ENCODE measurements at regions not wholly inside any gene's neighbourhood (a gene's known extent, or its start where the extent isn't known, plus 50 kb on each side); places are given as distances from the start of the nearest gene placed in this dataset.

GRCh38 chr2:10249798-10250197 lies 52.9 kb upstream of the HPCAL1 start:
- H3K4me3 ChIP-seq (replicated peaks in 1 of 3; ENCODE audit: insufficient read depth in 1 of 3, low read depth in 1 of 3, low read length in 3 of 3) = no peak overlapping the region
- H3K9me1 ChIP-seq (replicated peaks; ENCODE audit: control insufficient read depth, extremely low read depth, insufficient read depth, low read length) = no peaks in the 10 kb centered on the region
- H4K20me1 ChIP-seq (replicated peaks; ENCODE audit: control insufficient read depth, extremely low read depth, insufficient read depth, low read length) = no peaks in the 10 kb centered on the region
- TF ChIP-seq FOS (IDR thresholded peaks at IDR 0.05; ENCODE audit: borderline replicate concordance, insufficient read depth, low read length) (no peak), POLR2A (IDR thresholded peaks at IDR 0.05; ENCODE audit: low read depth, low read length) (no peak), GATA2 (IDR thresholded peaks at IDR 0.05; ENCODE audit: insufficient read depth, insufficient read length, low read depth, low read length) (no peak), MYC (IDR thresholded peaks at IDR 0.05; ENCODE audit: low read depth, low read length) (no peak), POLR2AphosphoS5 (IDR thresholded peaks at IDR 0.05; ENCODE audit: insufficient read depth, low read depth, low read length) (no peak), EZH2 (IDR thresholded peaks at IDR 0.05; ENCODE audit: borderline replicate concordance, low read depth, low read length, severe bottlenecking) (no peak), MAX (IDR thresholded peaks at IDR 0.05; ENCODE audit: insufficient read depth, insufficient read length) (no peak), JUN (IDR thresholded peaks at IDR 0.05; ENCODE audit: borderline replicate concordance, insufficient read depth, insufficient read length, low read depth) (no peak), CTCF (IDR thresholded peaks at IDR 0.05; ENCODE audit: extremely low read depth in 1 of 2, insufficient read depth in 1 of 2, low read depth in 1 of 2, low read length in 2 of 2) (no peak)
- H3K27ac ChIP-seq (ENCODE audit: insufficient read depth, low read depth, low read length) = no peak overlapping the region
- no peaks in the 10 kb centered on the region for H3K36me3 ChIP-seq (ENCODE audit: control insufficient read depth in 2 of 2, extremely low read depth in 1 of 2, insufficient read depth in 2 of 2, low read length in 2 of 2)
- FAIRE-seq = no peak
- no peak overlapping the region for H2AFZ ChIP-seq (ENCODE audit: low read depth, low read length)
- no peak for DNase-seq (ENCODE audit: low read depth, low spot score)
- POLR2A ChIA-PET = no interaction called here
- dilution Hi-C loops (cut with MboI; ENCODE audit: extremely low pct_ligation_motif_present, low sequenced_read_pairs) (no loop called here), intact Hi-C loops (cut with micrococcal nuclease) (no loop called here)
- H3K27me3 ChIP-seq (ENCODE audit: control insufficient read depth in 2 of 2, insufficient read depth in 2 of 2, low read length in 2 of 2) = peaks cover 2 to 12% of the 10 kb centered on the region in 2 experiments
- H3K9ac ChIP-seq (replicated peaks; ENCODE audit: extremely low read depth, insufficient read depth, low read length) = no peak overlapping the region
- no peak overlapping the region for H3K4me2 ChIP-seq (ENCODE audit: insufficient read depth, low read length)
- no peaks in the 10 kb centered on the region for H3K79me2 ChIP-seq (ENCODE audit: control insufficient read depth, insufficient read depth, low read length)
- no TSS peak for BruUV-seq (replicated peaks)
- CTCF ChIA-PET = no interaction called here
- H3K4me1 ChIP-seq (ENCODE audit: control insufficient read depth, extremely low read depth, insufficient read depth, low read length) = no peaks in the 10 kb centered on the region
- no peaks in the 10 kb centered on the region for H3K9me3 ChIP-seq (replicated peaks; ENCODE audit: control insufficient read depth, insufficient read depth, low read length)

Data from endothelial cell of umbilical vein (primary cell).